Osteoblast (primary cell): ENCODE measurements at regions not wholly inside any gene's neighbourhood (a gene's known extent, or its start where the extent isn't known, plus 50 kb on each side); places are given as distances from the start of the nearest gene placed in this dataset.

Experiments
- DNase-seq: peaks from one replicate; pipeline ENCODE4 v3.0.0; 2011; ENCODE audit warnings: low spot score, mixed read lengths; ENCODE audit not compliant: insufficient read length; ENCODE audit errors: missing footprints
- H2AFZ ChIP-seq: 2 replicates; pipeline ENCODE4 v1.6.0; 2011; ENCODE audit warnings: mild to moderate bottlenecking, low read length
- H3K27ac ChIP-seq: 2 replicates; pipeline ENCODE4 v1.5.1; 2011; ENCODE audit warnings: mild to moderate bottlenecking, low read depth, low read length, moderate library complexity
- H3K27me3 ChIP-seq: 2 replicates; pipeline ENCODE4 v1.6.0; 2012; ENCODE audit warnings: mild to moderate bottlenecking, control low read depth, inconsistent platforms, low read length, moderate library complexity; ENCODE audit not compliant: insufficient read depth
- H3K36me3 ChIP-seq: 2 replicates; pipeline ENCODE4 v1.5.1; 2011; ENCODE audit warnings: mild to moderate bottlenecking, low read length, control low read depth, moderate library complexity; ENCODE audit not compliant: insufficient read depth
- H3K4me1 ChIP-seq: 2 replicates; pipeline ENCODE4 v1.5.1; 2011; ENCODE audit warnings: mild to moderate bottlenecking, low read length, control low read depth, moderate library complexity; ENCODE audit not compliant: insufficient read depth
- H3K4me2 ChIP-seq: 2 replicates; pipeline ENCODE4 v1.6.0; 2011; ENCODE audit warnings: mild to moderate bottlenecking, low read length; ENCODE audit not compliant: insufficient read depth
- H3K4me3 ChIP-seq: fragments of 200-600 bp; sonication (generic); 3 replicates; pipeline ENCODE4 v1.5.1; 2012; ENCODE audit warnings: mild to moderate bottlenecking, low read length, inconsistent platforms; ENCODE audit not compliant: insufficient read depth
- H3K79me2 ChIP-seq: 2 replicates; pipeline ENCODE4 v1.6.0; 2012; ENCODE audit warnings: mild to moderate bottlenecking, low read length, control low read depth, inconsistent platforms; ENCODE audit not compliant: insufficient read depth
- H3K9me3 ChIP-seq: 2 replicates; pipeline ENCODE4 v1.5.1; 2011; ENCODE audit warnings: low read depth, low read length, control low read depth
- H4K20me1 ChIP-seq: 2 replicates; pipeline ENCODE4 v1.6.0; 2012; ENCODE audit warnings: mild to moderate bottlenecking, low read length, control low read depth; ENCODE audit not compliant: insufficient read depth
- CTCF ChIP-seq: IDR thresholded peaks from 2 replicates; pipeline ENCODE4 v1.5.1; 2011; ENCODE audit warnings: mild to moderate bottlenecking, low read depth, low read length, moderate library complexity; ENCODE audit errors: extremely low read depth

GRCh38 chr10:32159264-32159663, 103.0 kb upstream of the KIF5B start:
- TF ChIP-seq CTCF: no peak
- no peak overlapping the region for H2AFZ ChIP-seq
- no peaks in the 10 kb centered on the region for H3K79me2 ChIP-seq

GRCh38 chr10:32156031-32156495, 99.8 kb upstream of the KIF5B start:
- no peaks in the 10 kb centered on the region for H3K27me3 ChIP-seq
- H3K36me3 ChIP-seq: no peaks in the 10 kb centered on the region
- no peak overlapping the region for H2AFZ ChIP-seq
- no peak for TF ChIP-seq CTCF
- no peak for DNase-seq
- H3K4me3 ChIP-seq: no peak overlapping the region
- H3K4me2 ChIP-seq: no peak overlapping the region
- H3K27ac ChIP-seq: no peak overlapping the region
- no peaks in the 10 kb centered on the region for H3K79me2 ChIP-seq
- peaks cover 12% of the 10 kb centered on the region for H3K4me1 ChIP-seq
- H3K9me3 ChIP-seq: no peaks in the 10 kb centered on the region
- no peaks in the 10 kb centered on the region for H4K20me1 ChIP-seq

More at GRCh38 chr10:32159264-32159663, 103.0 kb upstream of the KIF5B start:
- Histone ChIP-seq H4K20me1 (no peaks in the 10 kb centered on the region), H3K4me3 (no peak overlapping the region), H3K27ac (no peak overlapping the region), H3K9me3 (no peaks in the 10 kb centered on the region), H3K4me1 (peaks cover 17% of the 10 kb centered on the region), H3K4me2 (no peak overlapping the region), H3K27me3 (no peaks in the 10 kb centered on the region), H3K36me3 (no peaks in the 10 kb centered on the region)
- no peak for DNase-seq

- no peaks in the 10 kb centered on the region for H3K36me3 ChIP-seq
- H3K9me3 ChIP-seq: no peaks in the 10 kb centered on the region
- peak; percentile 88 for DNase-seq
- peaks cover 16% of the 10 kb centered on the region for H3K4me1 ChIP-seq
- peak overlapping the region; percentile 76 for H3K4me2 ChIP-seq
- no peaks in the 10 kb centered on the region for H3K79me2 ChIP-seq
- peak; percentile 29 for TF ChIP-seq CTCF
- no peaks in the 10 kb centered on the region for H4K20me1 ChIP-seq
- H2AFZ ChIP-seq: peak overlapping the region; percentile 64
- H3K27ac ChIP-seq: peak overlapping the region; percentile 93
- H3K4me3 ChIP-seq: peak overlapping the region; percentile 42
- H3K27me3 ChIP-seq: no peaks in the 10 kb centered on the region
Measured at GRCh38 chr10:32155075-32155516, 98.9 kb upstream of the KIF5B start.

GRCh38 chr10:32153931-32154330, 97.7 kb upstream of the KIF5B start:
- Histone ChIP-seq H2AFZ (no peak overlapping the region), H3K36me3 (no peaks in the 10 kb centered on the region), H3K4me1 (peaks cover 28% of the 10 kb centered on the region), H3K4me2 (no peak overlapping the region), H3K79me2 (no peaks in the 10 kb centered on the region), H3K4me3 (no peak overlapping the region), H3K27me3 (no peaks in the 10 kb centered on the region), H3K27ac (peak overlapping the region; percentile 93), H4K20me1 (no peaks in the 10 kb centered on the region), H3K9me3 (no peaks in the 10 kb centered on the region)
- no peak for TF ChIP-seq CTCF
- no peak for DNase-seq
